B cell (primary cell): ENCODE measurements at regions not wholly inside any gene's neighbourhood (a gene's known extent, or its start where the extent isn't known, plus 50 kb on each side); places are given as distances from the start of the nearest gene placed in this dataset.

ENCODE experiments used
- CTCF ChIP-seq: fragments of 200-600 bp; IDR thresholded peaks from one replicate; pipeline ENCODE4 v1.8.0; 2022; ENCODE audit warnings: antibody characterized with exemption, mild to moderate bottlenecking
- EZH2 ChIP-seq: IDR thresholded peaks from 2 replicates; pipeline ENCODE4 v1.6.1; 2012; ENCODE audit warnings: borderline replicate concordance, low read depth, mild to moderate bottlenecking, moderate library complexity, low read length; ENCODE audit not compliant: insufficient read depth, poor library complexity, severe bottlenecking

- TF ChIP-seq EZH2 (no peak), CTCF (no peak)
Measured at GRCh38 chr21:16872616-16873015, 640.2 kb upstream of the CXADR start.
